GM21529 (cell line): ENCODE measurements at regions not wholly inside any gene's neighbourhood (a gene's known extent, or its start where the extent isn't known, plus 50 kb on each side); places are given as distances from the start of the nearest gene placed in this dataset.

ENCODE experiments used
- ATAC-seq: cut with Tn5 transposase; IDR thresholded peaks from one replicate; pipeline ENCODE4 v1.9.1; 2021; ENCODE audit not compliant: unreplicated experiment

DNA sequence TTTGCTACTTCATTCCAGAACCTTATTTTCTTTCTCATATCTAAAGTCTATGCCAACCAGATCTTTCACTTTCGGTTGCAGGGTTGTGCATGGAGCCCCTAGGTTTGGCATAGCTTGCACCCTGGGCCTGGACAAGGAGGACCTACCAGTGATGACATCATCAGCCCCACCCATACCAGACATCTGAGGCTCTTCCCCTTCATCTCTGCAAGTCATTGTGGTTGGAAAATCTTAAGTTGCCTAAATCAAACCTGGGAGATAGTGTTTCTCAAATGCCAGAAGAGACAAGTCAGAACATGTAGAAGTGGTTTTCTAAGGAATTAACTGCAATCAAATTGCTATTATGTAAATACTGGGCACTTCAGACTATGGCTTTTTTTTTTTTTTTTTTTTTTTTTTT lies 363.3 kb downstream of the ZNF516 start:
- no peak for ATAC-seq

DNA sequence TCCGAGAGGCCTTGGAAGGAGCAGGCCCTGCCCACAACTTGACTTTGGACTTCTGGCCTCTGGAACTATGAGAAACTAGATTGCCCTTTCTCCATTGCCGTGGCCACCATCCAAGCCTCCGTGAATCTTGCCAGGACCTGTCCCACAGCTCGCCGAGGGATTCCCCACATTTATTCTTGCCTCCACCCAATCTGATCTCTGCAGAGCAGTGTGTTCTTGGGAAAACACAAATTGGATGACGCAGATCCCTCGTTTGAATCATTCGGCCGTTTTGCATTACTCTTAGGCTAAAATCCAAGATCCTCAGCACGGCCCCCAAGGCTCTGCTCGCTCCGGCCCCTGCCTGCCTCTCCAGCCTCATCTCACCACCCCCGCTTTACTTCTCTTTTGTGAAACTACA lies 364.2 kb downstream of the ZNF516 start:
- ATAC-seq = no peak

DNA sequence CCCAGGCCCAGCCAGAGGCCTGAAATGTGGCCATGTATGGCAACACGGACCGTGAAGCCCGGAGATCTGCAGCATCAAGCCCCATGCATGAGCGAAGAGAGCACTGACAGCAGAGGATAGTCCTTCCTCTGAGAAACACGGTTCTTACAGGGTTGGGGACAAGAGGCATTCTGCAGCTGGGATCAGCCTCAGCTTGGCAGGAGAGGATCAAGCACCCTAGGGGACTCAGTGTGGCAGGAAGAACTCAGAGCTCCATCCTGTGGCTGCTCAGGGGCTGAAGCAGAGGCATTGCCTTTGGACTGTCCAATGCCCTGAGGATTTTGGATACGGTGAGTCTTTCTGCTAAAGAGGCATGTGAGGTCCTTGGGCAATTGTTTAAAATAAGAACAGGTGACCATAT lies 368.7 kb downstream of the ZNF516 start:
- no peak for ATAC-seq

DNA sequence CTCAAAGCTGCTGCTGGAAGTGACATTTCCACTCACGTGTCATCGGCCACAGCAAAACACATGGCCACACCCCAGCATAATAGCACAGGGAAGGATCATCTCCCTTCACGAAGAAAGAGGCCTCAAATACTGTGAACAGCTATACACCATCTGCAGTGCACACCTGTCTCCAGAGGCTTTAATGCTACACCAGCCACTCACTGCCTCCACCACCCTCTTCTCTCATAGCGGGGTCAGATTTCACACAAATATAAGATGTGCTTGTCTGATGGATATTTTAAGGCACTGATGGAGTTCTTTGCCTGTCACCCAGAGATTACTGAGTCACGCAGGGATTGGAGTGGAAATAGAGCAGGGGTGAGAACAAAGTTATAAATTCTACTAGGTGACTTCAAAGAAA lies 374.0 kb downstream of the ZNF516 start:
- no peak for ATAC-seq

DNA sequence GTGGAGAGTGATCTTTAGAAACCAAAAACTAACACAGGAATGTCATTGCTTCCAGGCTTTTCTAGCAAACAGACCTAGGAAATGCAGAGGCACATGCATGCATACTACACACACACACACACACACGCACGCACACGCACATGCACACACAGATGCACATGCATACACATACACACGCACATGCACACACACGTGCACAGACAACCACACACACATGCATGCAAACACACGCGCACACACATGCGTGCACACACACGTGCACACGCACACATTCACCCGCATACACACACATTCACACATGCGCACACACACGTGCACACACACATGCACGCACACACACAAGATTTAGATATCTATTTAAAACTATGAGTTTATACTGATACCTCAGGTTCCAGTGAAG lies 379.5 kb downstream of the ZNF516 start:
- no peak for ATAC-seq

DNA sequence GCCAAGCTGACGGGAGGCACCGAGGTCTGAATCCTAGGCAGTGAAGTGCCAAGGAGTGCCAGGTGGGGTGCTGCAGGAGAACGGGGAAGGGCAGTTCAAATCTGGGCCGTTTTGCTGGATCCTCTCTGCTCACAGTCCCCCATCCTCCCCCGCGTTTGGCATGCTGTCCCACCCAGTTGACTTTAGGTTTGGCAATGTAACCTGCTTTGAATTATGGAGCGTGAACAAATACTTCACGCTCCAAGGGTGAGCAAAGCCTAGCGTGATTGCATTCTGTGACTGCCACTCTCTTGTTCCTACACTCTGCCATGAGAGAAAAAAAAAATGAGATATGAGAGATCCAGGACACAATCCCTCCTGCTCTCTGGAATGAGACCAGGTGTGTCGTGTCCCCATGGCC lies 381.9 kb downstream of the ZNF516 start:
- ATAC-seq = no peak

DNA sequence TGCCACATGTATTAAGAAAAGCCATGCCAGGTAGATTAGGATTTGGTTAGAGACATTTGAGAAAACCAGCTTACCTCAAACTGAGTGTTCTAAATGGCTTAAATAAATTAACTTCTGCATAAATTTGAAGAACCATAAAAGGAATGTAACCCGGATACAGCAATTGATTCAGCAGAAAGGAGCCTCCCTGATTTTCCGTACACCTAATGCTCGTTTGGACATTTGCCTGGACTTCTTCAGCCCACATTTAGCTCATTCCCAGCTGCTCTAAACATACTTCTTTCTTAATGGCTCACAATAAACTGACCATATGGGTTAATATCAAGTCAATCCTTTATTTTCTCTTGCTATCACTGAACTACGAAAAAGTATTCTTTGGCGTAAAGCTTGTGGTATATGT lies 392.4 kb downstream of the ZNF516 start:
- ATAC-seq = no peak

DNA sequence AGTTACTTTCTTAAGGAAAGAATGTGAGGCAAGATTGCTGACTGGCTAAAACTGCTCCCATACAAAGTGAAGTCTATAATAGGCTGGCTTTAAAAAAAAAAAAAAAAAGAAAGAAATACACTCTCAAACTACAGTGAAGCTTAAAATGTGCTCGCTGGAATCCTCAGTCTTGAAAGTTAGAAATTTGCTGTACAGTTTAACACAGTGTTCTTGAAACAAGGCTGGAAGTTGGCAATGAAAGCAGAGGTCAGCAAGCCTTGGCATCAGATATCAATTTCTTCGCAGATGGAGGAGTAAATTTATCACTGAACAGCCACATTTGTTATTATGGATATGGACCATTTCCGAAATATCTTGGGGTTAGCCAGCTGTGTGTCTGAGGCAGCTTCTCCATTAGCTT lies 392.9 kb downstream of the ZNF516 start:
- no peak for ATAC-seq

DNA sequence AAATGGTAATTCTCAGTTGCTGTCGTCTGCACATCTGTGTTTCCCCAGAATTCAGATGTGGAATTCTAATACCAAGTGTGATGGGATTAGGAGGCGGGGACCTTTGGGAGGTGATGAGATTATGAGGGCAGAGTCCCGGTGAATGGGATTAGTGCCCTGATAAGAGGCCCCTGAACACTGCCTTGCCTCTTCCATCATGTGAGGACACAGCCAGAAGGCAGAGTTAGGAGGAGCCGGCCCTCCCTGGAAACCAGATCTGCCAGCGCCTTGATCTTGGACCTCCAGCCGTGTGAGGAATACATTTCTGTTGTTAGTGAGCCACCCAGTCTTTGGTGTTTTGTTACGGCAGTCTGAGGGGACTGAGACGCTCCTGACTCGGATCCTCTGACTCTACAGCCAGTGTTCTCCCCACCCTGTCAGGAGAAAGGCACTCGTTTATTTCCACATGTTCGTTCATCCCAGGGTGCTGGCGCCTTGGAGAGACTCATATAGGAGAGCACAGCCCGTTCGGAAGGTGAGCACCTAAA lies 395.0 kb downstream of the ZNF516 start:
- no peak for ATAC-seq

DNA sequence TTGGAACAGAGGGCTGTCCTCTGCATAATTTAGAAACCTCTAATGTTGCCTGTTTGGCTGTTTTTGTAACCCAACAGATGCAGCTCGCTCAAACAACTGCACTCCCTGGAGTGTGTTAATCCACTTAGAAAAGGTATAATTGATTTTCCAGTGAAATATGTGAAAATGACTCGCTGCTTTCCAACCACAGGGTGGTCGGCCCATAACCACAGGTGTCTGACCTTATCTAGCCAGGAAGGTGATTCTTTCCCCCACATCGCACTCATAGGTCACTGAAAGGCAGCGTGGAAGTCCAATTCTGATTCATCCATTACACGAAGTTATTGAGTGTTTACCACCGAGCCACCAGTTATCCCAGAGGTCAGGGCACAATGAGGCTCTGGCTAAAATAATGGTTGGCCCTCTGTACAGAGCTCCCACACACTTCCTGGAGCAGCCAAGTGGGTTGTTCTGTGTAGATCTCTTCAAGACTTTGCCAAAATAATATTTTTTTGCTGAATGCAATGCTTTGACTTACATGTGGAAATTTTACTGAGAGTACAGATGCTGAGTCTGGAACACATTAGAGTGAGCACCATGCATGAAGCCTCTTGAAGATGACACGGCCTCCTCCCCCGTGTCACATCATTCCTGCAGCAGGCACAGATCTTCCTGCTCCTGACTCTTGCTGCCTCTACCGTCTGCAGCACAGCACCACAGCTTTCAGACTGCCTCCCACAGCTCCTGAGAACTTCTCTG lies 396.2 kb downstream of the ZNF516 start:
- ATAC-seq = no peak

DNA sequence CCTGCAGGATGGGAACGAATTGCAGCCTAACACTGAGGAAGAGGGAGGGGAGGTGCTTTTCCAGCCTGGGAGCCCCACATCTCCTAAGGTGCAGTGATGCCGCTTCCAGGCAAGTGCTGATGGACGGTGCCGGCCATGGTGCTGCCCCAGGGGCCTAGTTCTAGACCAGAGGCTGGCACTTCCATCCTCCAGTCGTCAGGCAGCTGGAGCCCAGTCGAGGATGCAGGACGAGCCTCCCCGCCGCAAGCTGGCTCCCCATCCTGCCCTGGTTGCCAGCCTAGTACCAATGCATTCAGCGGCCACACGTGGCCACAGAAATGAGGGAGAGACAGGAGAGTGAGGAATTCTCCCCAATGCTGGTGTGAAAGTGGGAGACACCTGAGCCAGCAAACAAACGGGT lies 413.5 kb downstream of the ZNF516 start:
- no peak for ATAC-seq

DNA sequence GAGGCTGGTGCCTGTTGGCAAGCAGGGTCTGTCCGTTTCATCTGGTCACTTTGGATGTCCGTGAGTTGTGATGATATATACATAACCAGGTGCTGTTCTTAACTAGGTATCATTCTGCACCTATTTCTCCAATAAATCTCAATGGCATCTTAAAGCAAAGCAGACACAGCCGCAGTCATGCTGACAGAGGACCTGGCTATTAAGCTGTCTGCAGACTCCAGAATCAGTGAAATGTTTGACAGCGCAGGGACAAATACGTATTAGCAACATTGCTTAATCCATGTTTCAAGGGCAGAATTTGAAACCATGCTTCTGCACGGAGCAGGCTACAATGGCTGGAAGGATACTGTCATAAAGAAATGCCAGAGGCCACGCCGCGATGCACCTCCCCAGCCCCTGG lies 414.6 kb downstream of the ZNF516 start:
- no peak for ATAC-seq

DNA sequence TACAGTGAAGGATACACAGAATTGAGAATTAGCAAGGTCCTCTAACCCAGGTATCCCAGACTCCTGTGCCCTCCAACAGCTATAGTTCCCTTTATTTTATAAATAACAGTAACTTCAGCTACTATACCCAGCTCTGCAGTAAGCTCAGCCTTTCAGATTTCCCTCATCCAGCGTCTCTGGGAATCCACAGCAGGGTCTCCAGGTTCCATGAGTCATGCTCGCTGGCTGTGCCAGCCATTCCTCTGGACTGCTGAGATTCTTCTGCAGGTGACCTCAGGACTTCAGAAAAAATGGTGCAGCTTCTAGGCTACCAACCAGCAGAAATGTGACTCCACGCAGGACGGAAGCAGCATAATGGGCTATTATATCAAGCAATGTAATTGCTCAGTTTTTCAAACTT lies 419.3 kb downstream of the ZNF516 start:
- no peak for ATAC-seq

DNA sequence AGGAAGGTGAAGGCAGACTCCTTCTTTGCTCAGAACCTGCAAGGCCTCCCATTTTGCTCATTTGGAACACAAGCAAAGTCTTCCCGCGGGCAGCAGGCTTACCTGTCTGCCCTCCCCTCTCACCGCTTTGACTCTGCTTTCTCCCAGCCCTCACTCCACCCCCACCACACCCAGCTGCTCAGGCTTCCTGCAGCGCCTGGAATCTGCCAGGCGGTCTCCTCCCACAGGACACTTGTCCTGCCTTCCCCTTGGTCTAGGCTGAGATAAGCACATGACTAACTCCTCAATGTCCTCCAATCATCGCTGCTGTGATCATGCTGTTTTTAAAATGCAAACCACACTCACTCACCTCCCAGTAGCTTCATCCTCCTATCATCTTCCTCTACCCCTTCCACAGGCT lies 430.0 kb downstream of the ZNF516 start:
- ATAC-seq = no peak

DNA sequence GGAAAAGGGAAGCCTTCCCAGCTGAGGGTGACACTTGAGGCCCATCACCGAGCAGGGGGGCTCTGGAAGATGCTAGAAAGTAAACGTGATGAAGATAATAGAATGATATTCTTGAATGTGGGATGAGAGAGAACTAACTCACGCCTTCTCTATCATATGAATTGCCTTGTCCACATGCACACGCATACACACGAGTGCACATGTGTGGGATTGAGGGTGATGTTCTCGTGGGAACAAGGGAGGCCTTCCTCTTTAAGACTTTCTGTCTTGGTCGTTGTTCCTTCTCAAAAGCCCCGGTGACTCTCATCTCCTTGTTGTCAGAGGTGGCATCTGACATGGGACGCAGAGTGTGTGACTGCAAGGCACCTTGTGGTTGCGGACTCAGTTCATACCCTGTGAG lies 436.9 kb downstream of the ZNF516 start:
- ATAC-seq = no peak

DNA sequence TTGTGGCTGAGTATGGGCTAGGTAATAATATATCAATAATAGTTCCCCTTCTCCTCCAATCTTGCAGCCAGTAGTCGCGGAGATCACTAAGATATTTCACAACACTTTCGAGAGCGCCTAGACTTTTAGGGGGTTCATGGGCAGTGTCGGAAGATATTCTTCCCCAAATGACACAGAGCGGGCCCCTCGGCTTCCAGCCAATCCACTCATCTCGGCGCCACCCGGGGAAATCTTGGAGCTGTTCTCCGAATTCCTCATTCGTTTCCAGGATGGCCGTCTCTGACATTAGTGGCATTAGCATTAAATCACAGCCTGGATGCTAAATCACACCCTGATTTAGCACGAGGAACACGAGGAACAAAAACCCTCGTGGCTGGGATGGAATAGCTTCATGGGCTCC lies 437.7 kb downstream of the ZNF516 start:
- ATAC-seq = no peak

DNA sequence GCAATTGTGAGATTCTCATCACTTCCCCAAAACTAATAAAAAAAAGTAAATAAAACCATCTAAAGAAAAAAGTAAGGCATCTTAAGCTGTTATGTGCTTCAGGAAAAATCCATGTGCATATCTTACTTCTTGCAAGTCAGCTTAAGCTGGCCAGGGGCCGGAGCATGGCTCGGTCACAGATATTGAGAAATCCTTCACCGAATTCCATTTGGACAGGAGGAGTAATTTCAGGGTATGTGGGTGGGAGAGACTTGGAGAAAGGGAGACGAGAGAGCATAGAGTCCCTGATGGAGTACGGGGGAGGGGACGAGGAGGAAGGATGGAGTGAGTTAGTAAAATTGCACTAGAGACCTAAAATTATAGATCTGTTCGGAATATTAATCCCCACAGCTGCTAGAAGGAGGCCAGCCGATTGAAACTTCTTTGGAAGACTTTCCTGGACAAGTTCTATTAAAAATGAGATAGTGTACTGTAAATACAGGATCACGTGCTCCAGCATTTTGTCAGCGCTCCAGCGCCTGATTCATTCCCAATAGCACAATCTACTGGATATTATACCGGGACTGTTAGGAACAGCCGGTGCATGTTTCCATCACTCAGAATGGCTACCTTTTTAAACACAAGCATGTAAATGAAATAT lies 438.5 kb downstream of the ZNF516 start:
- ATAC-seq = no peak

DNA sequence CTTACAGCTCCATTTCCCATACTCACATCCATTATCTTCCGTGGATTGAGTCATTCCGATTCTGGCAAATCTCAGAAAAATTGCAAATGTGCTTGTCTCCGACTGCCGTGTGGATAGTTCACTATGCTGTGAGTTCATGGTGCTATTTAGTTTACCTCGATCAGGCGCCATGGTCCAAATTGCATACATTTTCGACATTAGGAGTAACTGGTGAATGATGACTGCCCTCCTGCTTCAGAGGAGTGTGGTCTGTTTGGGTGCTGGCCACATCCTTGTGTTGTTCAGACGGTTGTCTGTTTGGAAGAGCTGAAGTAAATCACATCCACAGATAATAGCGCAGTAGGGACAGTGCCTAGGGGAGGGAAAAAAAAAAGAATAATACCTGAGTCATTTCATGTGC lies 439.5 kb downstream of the ZNF516 start:
- ATAC-seq = no peak

DNA sequence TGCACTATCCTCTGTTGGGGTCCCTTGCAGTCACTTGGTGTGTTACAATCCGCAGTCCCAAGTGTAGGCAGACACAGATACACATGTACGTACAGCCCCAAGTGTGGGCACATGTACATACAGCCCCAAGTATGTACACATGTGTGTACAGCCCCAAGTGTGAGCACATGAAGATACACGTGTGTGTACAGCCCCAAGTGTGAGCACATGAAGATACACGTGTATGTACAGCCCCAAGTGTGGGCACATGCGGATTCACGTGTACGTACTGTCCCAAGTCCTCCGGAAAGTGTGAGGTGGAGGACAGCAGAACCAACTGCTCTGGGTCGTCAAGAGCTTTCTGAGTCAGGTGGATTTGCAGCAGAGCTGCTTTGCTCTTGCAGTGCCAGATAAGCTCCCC lies 440.0 kb downstream of the ZNF516 start:
- no peak for ATAC-seq

DNA sequence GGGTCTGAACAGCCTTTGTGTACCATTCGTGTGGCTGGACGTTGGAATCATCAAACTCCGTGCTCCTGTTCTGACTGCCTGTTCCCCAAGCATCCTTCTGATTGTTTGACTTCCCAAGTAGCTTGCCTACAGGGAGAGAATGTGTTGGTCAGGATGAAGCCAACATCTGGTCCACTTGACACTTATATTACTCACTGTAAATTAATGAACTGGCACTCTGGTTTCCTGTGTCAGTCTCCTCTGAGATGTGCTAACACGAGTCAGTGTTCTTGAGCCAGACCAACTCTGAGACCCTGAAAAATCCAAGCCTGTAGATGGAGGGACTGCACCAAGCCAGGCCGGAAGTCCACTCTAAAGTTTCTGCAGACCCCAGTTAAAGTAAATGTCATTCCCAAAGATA lies 440.9 kb downstream of the ZNF516 start:
- no peak for ATAC-seq

DNA sequence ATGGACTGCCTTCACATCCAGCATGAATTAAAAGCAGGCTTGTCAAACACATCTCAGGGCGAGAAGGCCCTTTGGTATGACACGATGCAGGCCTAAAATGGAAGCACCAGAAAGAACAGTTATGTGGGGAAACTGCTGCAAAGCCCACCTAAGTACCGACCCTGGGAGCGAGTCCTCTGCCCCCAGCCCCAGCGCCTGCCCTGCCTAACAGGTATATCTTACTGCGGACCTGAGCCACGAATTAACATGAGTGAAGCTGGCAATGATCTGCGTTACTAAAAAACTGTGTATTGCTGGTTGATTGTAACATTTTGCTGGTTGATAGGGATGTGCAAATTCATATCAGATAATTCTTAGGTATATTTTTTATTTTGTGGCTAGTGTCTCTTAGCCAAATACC lies 441.5 kb downstream of the ZNF516 start:
- no peak for ATAC-seq

DNA sequence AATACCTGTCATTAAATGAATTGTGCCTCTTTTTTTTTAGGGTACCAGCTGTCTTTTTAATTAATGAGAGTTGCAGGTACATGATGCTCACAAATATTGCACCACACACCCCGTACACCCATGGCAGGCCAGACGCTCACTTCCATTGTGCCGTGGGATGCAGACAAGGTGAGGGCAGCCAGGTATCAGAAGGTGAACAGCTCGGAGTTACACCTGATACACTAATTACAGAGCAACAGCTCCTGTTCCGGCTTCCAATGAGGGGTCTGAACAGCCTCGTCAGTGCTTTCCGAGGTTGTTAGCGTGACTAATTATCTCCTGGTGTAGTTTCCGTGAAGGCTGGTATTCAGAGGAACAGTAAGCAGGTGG lies 442.8 kb downstream of the ZNF516 start:
- ATAC-seq = no peak
